Globus pallidus (tissue), 1 donor: ENCODE measurements at regions not wholly inside any gene's neighbourhood (a gene's known extent, or its start where the extent isn't known, plus 50 kb on each side); places are given as distances from the start of the nearest gene placed in this dataset.

Source experiments
- DNase-seq: peaks from one replicate; pipeline ENCODE4 v3.0.0-alpha.2; 2015; ENCODE audit warnings: low spot score

GRCh38 chr4:10179957-10180602, 63.5 kb upstream of the WDR1 start:
- no peak for DNase-seq

- DNase-seq, result no peak
Observed at GRCh38 chr4:10178763-10179162, 62.2 kb upstream of the WDR1 start.

GRCh38 chr4:10175626-10176025, 59.0 kb upstream of the WDR1 start:
- DNase-seq, result no peak

- DNase-seq, result no peak
Observed at GRCh38 chr4:10173754-10174749, 57.5 kb upstream of the WDR1 start.

GRCh38 chr4:10173037-10173753, 56.6 kb upstream of the WDR1 start:
- no peak for DNase-seq

- DNase-seq, result no peak
Observed at GRCh38 chr4:10172278-10172921, 55.8 kb upstream of the WDR1 start.

GRCh38 chr4:10171055-10171454, 54.5 kb upstream of the WDR1 start:
- no peak for DNase-seq

- no peak for DNase-seq
Observed at GRCh38 chr4:10169839-10170387, 53.3 kb upstream of the WDR1 start.

GRCh38 chr4:10168151-10168550, 51.6 kb upstream of the WDR1 start:
- no peak for DNase-seq

GRCh38 chr4:10167201-10167600, 50.6 kb upstream of the WDR1 start:
- no peak for DNase-seq
